ENCODE measurements at regions not wholly inside any gene's neighbourhood (a gene's known extent, or its start where the extent isn't known, plus 50 kb on each side); places are given as distances from the start of the nearest gene placed in this dataset.

DNA sequence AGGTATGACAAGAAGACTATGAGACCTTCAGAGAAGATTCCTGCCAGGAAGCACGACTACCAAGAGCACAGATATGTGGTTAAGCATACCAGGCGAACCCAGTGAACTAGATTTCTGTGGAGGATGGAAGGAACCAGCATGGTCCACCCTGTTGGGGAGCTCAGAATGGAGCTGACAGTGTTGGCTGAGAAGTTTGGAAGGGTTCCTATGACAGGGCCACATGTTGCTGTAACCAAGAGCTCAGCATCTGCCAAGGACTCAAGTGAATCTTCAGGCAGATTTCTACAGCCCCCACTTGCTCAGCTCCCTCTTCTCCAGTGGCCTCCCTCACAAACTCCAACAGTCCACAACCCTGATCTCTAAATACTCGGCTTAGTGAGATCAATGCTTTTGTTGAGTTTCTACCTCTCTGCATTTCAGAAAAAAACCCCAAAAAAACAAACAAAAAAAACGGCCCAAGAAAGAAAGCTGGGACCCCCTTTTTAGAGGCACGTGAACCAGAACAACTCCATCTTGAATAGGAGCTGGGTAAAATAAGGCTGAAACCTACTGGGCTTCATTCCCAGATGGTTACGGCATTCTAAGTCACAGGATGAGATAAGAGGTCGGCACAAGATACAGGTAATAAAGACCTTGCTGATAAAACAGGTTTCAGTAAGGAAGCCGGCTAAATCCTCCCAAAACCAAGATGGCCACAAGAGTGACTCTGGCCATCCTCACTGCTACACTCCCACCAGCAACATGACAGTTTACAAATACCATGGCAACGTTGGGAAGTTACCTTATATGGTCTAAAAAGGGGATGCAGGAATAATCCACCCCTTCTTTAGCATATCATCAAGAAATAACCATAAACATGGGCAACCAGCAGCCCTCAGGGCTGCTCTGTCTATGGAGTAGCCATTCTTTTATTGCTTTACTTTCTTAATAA, 691.1 kb downstream of the UQCRFS1 start:
- DNase-seq = no peak

GRCh38 chr19:28520998-28521568, 691.9 kb downstream of the UQCRFS1 start:
- DNase-seq = no peak

DNA sequence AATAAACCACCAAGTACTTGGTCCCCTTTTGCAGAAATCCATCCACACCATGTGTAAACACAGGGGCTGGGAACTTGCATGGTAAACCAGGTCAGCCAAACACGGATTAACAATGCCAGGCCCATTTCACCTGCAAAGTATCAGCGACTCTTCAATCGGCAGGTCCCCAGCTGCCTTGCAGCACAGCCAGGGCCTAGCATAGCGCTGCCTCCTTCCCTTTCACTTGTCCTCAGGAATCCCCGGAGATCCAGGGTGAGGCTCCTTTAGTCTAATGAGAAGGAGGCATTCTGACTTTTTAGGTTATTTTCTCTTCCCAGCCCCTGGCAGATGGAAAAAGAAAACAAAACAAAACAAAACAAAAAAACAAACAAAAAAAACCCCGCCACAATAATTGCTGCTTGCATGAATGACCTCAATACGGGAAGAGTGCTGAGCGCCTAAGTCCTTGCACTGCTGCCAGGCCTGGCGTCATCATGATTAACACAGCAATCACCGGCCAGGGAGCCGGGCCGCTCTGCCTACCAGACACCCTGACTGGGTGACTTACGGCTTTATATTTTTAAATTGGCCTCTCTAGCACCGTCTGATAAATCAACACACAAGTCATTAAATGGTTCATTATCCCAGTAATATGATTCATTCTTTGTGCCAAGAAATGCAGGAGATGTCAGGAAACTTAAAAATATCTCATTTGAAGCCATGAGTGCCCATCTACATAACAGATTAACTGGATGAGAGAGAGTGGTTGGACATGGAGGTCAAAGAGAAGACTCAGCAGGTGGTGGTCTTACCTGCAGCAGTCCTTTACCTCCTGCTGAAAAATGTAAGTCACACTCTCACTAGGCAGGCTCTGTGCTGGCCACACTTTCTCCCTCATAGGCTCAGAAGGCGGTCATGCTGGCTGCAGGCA, 692.7 kb downstream of the UQCRFS1 start:
- no peak for DNase-seq

- DNase-seq = no peak
These were observed 693.7 kb downstream of the UQCRFS1 start for GRCh38 chr19:28519218-28519779.

- no peak for DNase-seq
These were observed 696.5 kb downstream of the UQCRFS1 start for GRCh38 chr19:28516415-28516872.

- no peak for DNase-seq
These were observed 698.8 kb downstream of the UQCRFS1 start for GRCh38 chr19:28514166-28514565.

- DNase-seq = no peak
These were observed 701.3 kb downstream of the UQCRFS1 start for GRCh38 chr19:28511655-28512054.

GRCh38 chr19:28509079-28509895, 703.7 kb downstream of the UQCRFS1 start:
- DNase-seq = no peak

DNA sequence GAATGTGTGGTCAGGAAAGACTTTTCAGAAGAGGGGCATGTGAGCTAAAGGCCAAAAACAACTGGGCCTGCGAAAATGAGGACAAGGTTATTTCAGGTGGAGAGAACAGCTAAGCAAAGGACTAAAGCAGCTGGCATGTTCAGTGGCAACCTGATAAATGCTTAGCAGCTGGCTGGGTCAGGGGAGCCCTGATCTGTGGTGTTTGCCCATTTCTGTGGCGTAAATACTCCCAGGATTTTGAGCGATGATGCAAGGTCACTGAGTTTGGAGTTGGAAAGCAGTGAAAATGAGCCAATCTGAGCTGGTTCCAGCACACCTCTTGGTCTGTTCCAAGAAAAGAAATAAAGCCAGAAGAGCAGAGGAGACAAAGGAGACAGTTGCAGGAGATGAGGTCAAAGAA, 704.3 kb downstream of the UQCRFS1 start:
- no peak for DNase-seq

- no peak for DNase-seq
These were observed 707.0 kb downstream of the UQCRFS1 start for GRCh38 chr19:28505933-28506332.

DNA sequence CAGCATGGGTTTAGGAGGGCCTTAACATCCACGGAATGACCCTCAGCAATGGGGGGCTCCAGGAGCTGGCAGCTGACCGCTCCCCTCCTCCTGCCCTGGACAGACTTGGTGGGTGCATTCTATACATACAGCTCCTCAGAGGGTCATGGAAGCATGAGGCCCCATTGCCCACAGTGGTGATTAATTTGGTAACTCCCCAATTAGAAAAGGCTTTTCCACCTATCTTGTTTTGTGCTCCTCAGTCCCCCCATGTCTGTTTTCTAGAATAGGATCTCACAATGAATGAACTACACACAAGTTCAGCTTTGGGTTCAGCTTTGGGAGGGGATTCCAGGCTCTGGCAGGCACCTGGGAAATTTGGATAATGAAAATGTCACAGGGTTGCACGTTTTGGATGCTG, 707.8 kb downstream of the UQCRFS1 start:
- DNase-seq = no peak

GRCh38 chr19:28504727-28505126, 708.2 kb downstream of the UQCRFS1 start:
- DNase-seq = no peak

DNA sequence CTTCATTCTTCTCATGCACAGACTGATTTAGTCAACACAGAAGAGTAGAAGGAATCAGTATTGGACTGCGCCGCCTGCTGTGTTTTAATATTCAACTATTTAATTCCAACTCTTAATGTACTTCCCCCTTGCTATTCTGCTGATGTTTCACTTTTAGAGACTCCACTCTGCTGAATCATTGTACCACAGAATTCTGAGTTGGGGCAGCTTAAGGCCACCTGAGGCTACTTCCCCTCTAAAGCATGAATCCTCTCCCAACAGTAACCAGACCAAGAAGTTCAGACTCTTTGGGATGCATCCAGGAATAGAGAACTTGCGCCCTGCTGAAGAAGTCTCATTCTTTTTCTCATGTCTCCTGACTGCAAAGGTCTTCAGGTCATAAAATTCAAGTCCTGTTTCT, 708.8 kb downstream of the UQCRFS1 start:
- no peak for DNase-seq

GRCh38 chr19:28502879-28503734, 709.8 kb downstream of the UQCRFS1 start:
- DNase-seq = no peak

GRCh38 chr19:28501976-28502375, 711.0 kb downstream of the UQCRFS1 start:
- DNase-seq = no peak

DNA sequence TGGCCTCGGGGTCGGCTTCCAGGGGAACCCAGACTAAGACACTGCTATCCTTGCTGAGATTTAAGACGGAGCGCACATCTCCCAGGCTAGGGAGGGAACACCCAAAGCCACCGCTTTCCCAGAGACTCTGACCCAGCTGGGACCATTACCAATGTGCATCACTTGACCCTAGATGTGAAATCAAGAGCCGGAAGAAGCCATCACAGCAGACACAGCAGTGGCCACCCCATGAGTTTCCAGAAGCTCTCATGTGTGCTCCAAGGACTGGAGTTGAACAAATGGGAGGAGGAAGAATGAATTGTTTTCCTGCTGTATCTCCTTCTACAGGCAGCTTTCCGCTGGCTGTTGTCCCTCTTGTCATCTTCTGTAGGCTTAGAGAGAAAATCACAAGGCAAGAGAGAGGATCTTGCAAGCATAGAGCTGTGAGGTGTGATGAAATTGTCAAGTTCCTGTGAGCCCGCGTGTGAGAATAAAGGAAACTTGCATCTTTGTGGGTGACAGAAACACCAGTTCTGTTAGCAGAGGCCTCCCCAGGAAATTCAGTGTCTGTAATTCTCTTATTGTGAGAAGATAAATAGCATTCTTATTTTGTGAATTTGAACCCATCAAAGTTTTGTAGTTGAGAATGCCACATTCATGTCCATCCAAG, 711.8 kb downstream of the UQCRFS1 start:
- DNase-seq = no peak

GRCh38 chr19:28500296-28500695, 712.7 kb downstream of the UQCRFS1 start:
- no peak for DNase-seq

- no peak for DNase-seq
These were observed 714.5 kb downstream of the UQCRFS1 start for GRCh38 chr19:28498404-28498976.

- DNase-seq = no peak
These were observed 715.1 kb downstream of the UQCRFS1 start for GRCh38 chr19:28497887-28498286.

- DNase-seq = no peak
These were observed 715.8 kb downstream of the UQCRFS1 start for GRCh38 chr19:28497137-28497536.

Data from activated CD8-positive, alpha-beta memory T cell treated with anti-CD3 and anti-CD28 coated beads, Interleukin-2, amount 50 U/mL, for 48 hours (primary cell).